ENCODE measurements at regions not wholly inside any gene's neighbourhood (a gene's known extent, or its start where the extent isn't known, plus 50 kb on each side); places are given as distances from the start of the nearest gene placed in this dataset.

GRCh38 chr2:234304950-234305349 is 191.9 kb downstream of the ARL4C start:
- H2BK5ac ChIP-seq (ENCODE audit: low read depth, low read length, poor library complexity), result no peak overlapping the region
- DNase-seq, result peak; percentile 93 to 94
- H3K9ac ChIP-seq (ENCODE audit: low read length), result no peak overlapping the region
- H3K4me1 ChIP-seq (ENCODE audit: control insufficient read depth in 1 of 2, insufficient read depth in 2 of 2, low read length in 2 of 2), result peaks cover 8 to 11% of the 10 kb centered on the region in 2 experiments
- no peak overlapping the region for H3K4ac ChIP-seq (ENCODE audit: low read depth, low read length)
- H3K18ac ChIP-seq (ENCODE audit: low read length), result no peak overlapping the region
- H3K9me3 ChIP-seq (ENCODE audit: insufficient read depth, low read depth, low read length), result no peaks in the 10 kb centered on the region
- H3K79me2 ChIP-seq (ENCODE audit: control insufficient read depth, insufficient read depth, low read length, poor library complexity), result no peaks in the 10 kb centered on the region
- H4K8ac ChIP-seq (ENCODE audit: low read depth, low read length), result no peak overlapping the region
- H3K4me2 ChIP-seq (ENCODE audit: low read length), result no peak overlapping the region
- WGBS (ENCODE audit: extremely low coverage, insufficient coverage, insufficient read length), result no CpG with 5 or more reads among the region's 5 CpGs
- H3K27me3 ChIP-seq (ENCODE audit: insufficient read depth, low read length), result no peaks in the 10 kb centered on the region
- no peaks in the 10 kb centered on the region for H3K36me3 ChIP-seq (ENCODE audit: control insufficient read depth in 1 of 2, insufficient read depth in 2 of 2, low read length in 2 of 2)
- H3K4me3 ChIP-seq (ENCODE audit: low read depth, low read length), result no peak overlapping the region
- no peak overlapping the region for H2BK120ac ChIP-seq (ENCODE audit: insufficient read depth, low read length, poor library complexity)
- H3K27ac ChIP-seq (ENCODE audit: low read depth, low read length), result no peak overlapping the region
- no peak overlapping the region for H4K12ac ChIP-seq (ENCODE audit: low read depth, low read length)
- no peak overlapping the region for H2BK12ac ChIP-seq (ENCODE audit: low read length)
- no peak overlapping the region for H2AFZ ChIP-seq (ENCODE audit: insufficient read depth, low read length, poor library complexity)
- no peak overlapping the region for H4K91ac ChIP-seq (ENCODE audit: low read depth, low read length)
- H3K23ac ChIP-seq (ENCODE audit: low read length), result no peak overlapping the region
- no peaks in the 10 kb centered on the region for H3K79me1 ChIP-seq (ENCODE audit: low read length)
- H2AK5ac ChIP-seq (ENCODE audit: low read length), result no peak overlapping the region
- H3K14ac ChIP-seq (ENCODE audit: low read length), result no peak overlapping the region

GRCh38 chr2:234302664-234302991 is 194.3 kb downstream of the ARL4C start:
- Histone ChIP-seq H3K9me3 (ENCODE audit: insufficient read depth, low read depth, low read length) (no peaks in the 10 kb centered on the region), H3K18ac (ENCODE audit: low read length) (no peak overlapping the region), H2AFZ (ENCODE audit: insufficient read depth, low read length, poor library complexity) (no peak overlapping the region), H3K23ac (ENCODE audit: low read length) (no peak overlapping the region), H3K14ac (ENCODE audit: low read length) (no peak overlapping the region), H3K79me2 (ENCODE audit: control insufficient read depth, insufficient read depth, low read length, poor library complexity) (no peaks in the 10 kb centered on the region), H2AK5ac (ENCODE audit: low read length) (no peak overlapping the region), H2BK12ac (ENCODE audit: low read length) (no peak overlapping the region), H4K91ac (ENCODE audit: low read depth, low read length) (peak overlapping the region; percentile 63), H4K12ac (ENCODE audit: low read depth, low read length) (no peak overlapping the region), H3K27me3 (ENCODE audit: insufficient read depth, low read length) (no peaks in the 10 kb centered on the region), H3K4me3 (ENCODE audit: low read depth, low read length) (no peak overlapping the region), H2BK5ac (ENCODE audit: low read depth, low read length, poor library complexity) (no peak overlapping the region), H3K36me3 (ENCODE audit: control insufficient read depth in 1 of 2, insufficient read depth in 2 of 2, low read length in 2 of 2) (no peaks in the 10 kb centered on the region), H4K8ac (ENCODE audit: low read depth, low read length) (peak overlapping the region; percentile 33), H3K4me2 (ENCODE audit: low read length) (no peak overlapping the region), H3K79me1 (ENCODE audit: low read length) (no peaks in the 10 kb centered on the region), H3K9ac (ENCODE audit: low read length) (no peak overlapping the region), H3K4me1 (ENCODE audit: control insufficient read depth in 1 of 2, insufficient read depth in 2 of 2, low read length in 2 of 2) (peaks cover 8 to 11% of the 10 kb centered on the region in 2 experiments), H3K4ac (ENCODE audit: low read depth, low read length) (no peak overlapping the region), H2BK120ac (ENCODE audit: insufficient read depth, low read length, poor library complexity) (no peak overlapping the region), H3K27ac (ENCODE audit: low read depth, low read length) (no peak overlapping the region)
- no peak for DNase-seq
- 100% methylated on average over 1 of the region's 4 CpGs for WGBS (ENCODE audit: extremely low coverage, insufficient coverage, insufficient read length)

DNA sequence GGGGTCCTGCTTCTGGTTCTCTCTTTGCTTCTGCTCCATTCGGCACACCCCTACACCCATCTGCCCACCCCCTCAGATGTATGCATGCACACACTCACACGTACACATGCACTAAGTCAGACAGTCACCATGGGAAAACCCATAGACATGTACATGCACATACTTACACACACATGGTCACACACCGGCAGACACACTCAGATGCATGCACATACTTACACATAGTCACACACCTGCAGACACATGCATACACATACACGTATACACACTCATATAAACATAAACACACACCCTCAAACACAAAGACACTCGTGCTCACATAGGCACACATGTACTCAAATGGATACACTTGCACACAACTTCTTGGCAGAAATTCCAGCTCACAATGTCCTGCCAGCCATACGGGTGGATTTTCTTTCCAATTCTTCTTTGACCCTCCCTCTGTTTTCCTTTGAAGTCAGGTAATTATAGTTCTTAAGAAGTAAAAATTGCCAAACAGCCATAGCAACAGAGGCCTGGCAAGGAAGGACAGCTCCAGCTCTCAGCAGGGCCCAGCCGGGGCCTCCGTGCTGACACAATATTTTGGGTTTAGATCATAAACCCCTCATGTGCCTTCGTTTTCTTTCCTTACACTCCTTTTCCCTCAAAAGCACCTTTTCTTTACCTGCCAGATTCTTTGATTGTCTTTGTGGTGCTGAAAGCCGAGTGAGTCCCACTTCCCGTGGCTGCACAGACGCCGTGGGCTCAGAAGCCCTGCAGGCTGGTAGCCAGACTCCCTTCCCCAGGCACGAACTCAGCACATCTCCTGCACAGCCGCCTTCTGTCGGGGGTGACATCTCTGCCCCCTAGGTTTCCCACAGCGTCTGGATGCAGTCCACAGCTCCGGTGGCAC is 195.7 kb downstream of the ARL4C start:
- Histone ChIP-seq H4K91ac (ENCODE audit: low read depth, low read length) (no peak overlapping the region), H2BK12ac (ENCODE audit: low read length) (no peak overlapping the region), H3K23ac (ENCODE audit: low read length) (no peak overlapping the region), H3K36me3 (ENCODE audit: control insufficient read depth in 1 of 2, insufficient read depth in 2 of 2, low read length in 2 of 2) (no peaks in the 10 kb centered on the region), H3K27me3 (ENCODE audit: insufficient read depth, low read length) (no peaks in the 10 kb centered on the region), H3K79me1 (ENCODE audit: low read length) (no peaks in the 10 kb centered on the region), H3K9ac (ENCODE audit: low read length) (no peak overlapping the region), H2AFZ (ENCODE audit: insufficient read depth, low read length, poor library complexity) (no peak overlapping the region), H2AK5ac (ENCODE audit: low read length) (no peak overlapping the region), H3K14ac (ENCODE audit: low read length) (no peak overlapping the region), H3K27ac (ENCODE audit: low read depth, low read length) (peak overlapping the region; percentile 24), H3K4ac (ENCODE audit: low read depth, low read length) (no peak overlapping the region), H2BK120ac (ENCODE audit: insufficient read depth, low read length, poor library complexity) (peak overlapping the region; percentile 41), H3K79me2 (ENCODE audit: control insufficient read depth, insufficient read depth, low read length, poor library complexity) (no peaks in the 10 kb centered on the region), H4K8ac (ENCODE audit: low read depth, low read length) (no peak overlapping the region), H3K4me1 (ENCODE audit: control insufficient read depth in 1 of 2, insufficient read depth in 2 of 2, low read length in 2 of 2) (peaks cover 5 to 11% of the 10 kb centered on the region in 2 experiments), H3K4me2 (ENCODE audit: low read length) (no peak overlapping the region), H3K18ac (ENCODE audit: low read length) (no peak overlapping the region), H3K9me3 (ENCODE audit: insufficient read depth, low read depth, low read length) (no peaks in the 10 kb centered on the region), H4K12ac (ENCODE audit: low read depth, low read length) (no peak overlapping the region), H2BK5ac (ENCODE audit: low read depth, low read length, poor library complexity) (no peak overlapping the region), H3K4me3 (ENCODE audit: low read depth, low read length) (no peak overlapping the region)
- no CpG with 5 or more reads among the region's 18 CpGs for WGBS (ENCODE audit: extremely low coverage, insufficient coverage, insufficient read length)
- no peak for DNase-seq

- H4K8ac ChIP-seq (ENCODE audit: low read depth, low read length), result no peak overlapping the region
- H3K14ac ChIP-seq (ENCODE audit: low read length), result no peak overlapping the region
- no peak overlapping the region for H4K12ac ChIP-seq (ENCODE audit: low read depth, low read length)
- H3K4me1 ChIP-seq (ENCODE audit: control insufficient read depth in 1 of 2, insufficient read depth in 2 of 2, low read length in 2 of 2), result peaks cover 5 to 11% of the 10 kb centered on the region in 2 experiments
- no peak overlapping the region for H3K18ac ChIP-seq (ENCODE audit: low read length)
- H2AK5ac ChIP-seq (ENCODE audit: low read length), result no peak overlapping the region
- no peak overlapping the region for H2AFZ ChIP-seq (ENCODE audit: insufficient read depth, low read length, poor library complexity)
- H2BK5ac ChIP-seq (ENCODE audit: low read depth, low read length, poor library complexity), result no peak overlapping the region
- no peak overlapping the region for H2BK12ac ChIP-seq (ENCODE audit: low read length)
- no peak overlapping the region for H3K27ac ChIP-seq (ENCODE audit: low read depth, low read length)
- no peaks in the 10 kb centered on the region for H3K27me3 ChIP-seq (ENCODE audit: insufficient read depth, low read length)
- no peaks in the 10 kb centered on the region for H3K79me1 ChIP-seq (ENCODE audit: low read length)
- H3K23ac ChIP-seq (ENCODE audit: low read length), result no peak overlapping the region
- no peak overlapping the region for H3K9ac ChIP-seq (ENCODE audit: low read length)
- H3K4me3 ChIP-seq (ENCODE audit: low read depth, low read length), result no peak overlapping the region
- no peak overlapping the region for H4K91ac ChIP-seq (ENCODE audit: low read depth, low read length)
- no peaks in the 10 kb centered on the region for H3K9me3 ChIP-seq (ENCODE audit: insufficient read depth, low read depth, low read length)
- no peaks in the 10 kb centered on the region for H3K79me2 ChIP-seq (ENCODE audit: control insufficient read depth, insufficient read depth, low read length, poor library complexity)
- H3K4ac ChIP-seq (ENCODE audit: low read depth, low read length), result no peak overlapping the region
- DNase-seq, result no peak
- WGBS (ENCODE audit: extremely low coverage, insufficient coverage, insufficient read length), result no CpG with 5 or more reads among the region's 6 CpGs
- no peak overlapping the region for H2BK120ac ChIP-seq (ENCODE audit: insufficient read depth, low read length, poor library complexity)
- H3K4me2 ChIP-seq (ENCODE audit: low read length), result no peak overlapping the region
- no peaks in the 10 kb centered on the region for H3K36me3 ChIP-seq (ENCODE audit: control insufficient read depth in 1 of 2, insufficient read depth in 2 of 2, low read length in 2 of 2)
Observed at GRCh38 chr2:234300391-234300925, 196.4 kb downstream of the ARL4C start.
